ENCODE measurements at regions not wholly inside any gene's neighbourhood (a gene's known extent, or its start where the extent isn't known, plus 50 kb on each side); places are given as distances from the start of the nearest gene placed in this dataset.

- TF ChIP-seq CTCF (IDR thresholded peaks at IDR 0.05) = no peak
- TF ChIP-seq POLR2A (IDR thresholded peaks at IDR 0.05) = no peak
- TF ChIP-seq POLR2AphosphoS5 (IDR thresholded peaks at IDR 0.05) = no peak
- no peak for TF ChIP-seq EP300 (IDR thresholded peaks at IDR 0.05)
Observed at GRCh38 chr17:33977729-33978514, 277.2 kb upstream of the CCL2 start.
